ENCODE measurements at regions not wholly inside any gene's neighbourhood (a gene's known extent, or its start where the extent isn't known, plus 50 kb on each side); places are given as distances from the start of the nearest gene placed in this dataset.
A peak's percentile ranks its signal among the peaks of the same experiment; 100 is the strongest.
"Not testable (repeated sequence)": the region's sequence is repeated elsewhere in the genome, so short reads cannot be mapped to it uniquely, and the experiment has no call there.

DNA sequence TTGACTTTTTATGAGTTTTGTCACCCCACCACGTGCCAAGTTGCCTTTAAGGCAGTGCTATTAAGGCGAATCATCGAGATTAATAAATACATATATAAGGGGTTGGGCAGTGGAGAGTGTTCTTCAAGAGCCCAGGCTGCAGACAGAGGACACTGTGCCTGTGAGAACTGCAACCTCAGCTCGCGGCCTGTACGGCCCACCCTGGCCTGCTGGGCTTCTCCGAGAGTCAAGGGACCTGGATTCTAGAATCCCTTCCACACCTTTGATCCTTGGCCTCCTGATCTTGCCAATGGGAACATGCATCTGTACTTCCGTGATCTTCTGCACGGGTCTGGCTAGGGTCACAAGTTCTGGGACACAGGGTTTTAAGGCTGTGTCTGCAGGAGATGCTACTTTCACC, 54.5 kb downstream of the IRX5 start:
- DNase-seq: no peak

- DNase-seq: no peak
Measured at GRCh38 chr16:54985668-54986067, 55.0 kb downstream of the IRX5 start.

DNA sequence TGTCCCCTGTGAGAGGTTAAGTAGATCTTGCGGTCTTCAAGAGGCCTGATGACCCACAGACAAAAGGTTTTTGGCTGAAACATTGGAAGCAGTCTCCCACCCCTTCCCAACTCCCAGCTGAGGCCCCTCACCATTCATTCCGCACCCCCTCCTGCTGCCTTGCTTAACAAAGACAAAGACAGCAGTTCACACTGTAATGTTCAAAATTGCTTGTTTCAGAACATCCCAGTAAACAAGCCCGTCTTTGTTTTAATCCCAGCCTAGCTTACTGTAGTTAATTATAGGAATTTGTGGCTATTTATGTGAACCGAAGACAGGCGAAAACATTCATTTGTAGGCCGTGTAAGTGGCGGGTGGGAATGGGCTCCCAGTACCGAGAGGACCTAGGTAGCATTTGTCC, 55.7 kb downstream of the IRX5 start:
- DNase-seq: peak in 14 of 51 donors; percentile 4 to 47 (median 18)

- DNase-seq: peak in 41 of 51 donors; percentile 4 to 81 (median 46)
Measured at GRCh38 chr16:54987081-54987480, 56.4 kb downstream of the IRX5 start.

DNA sequence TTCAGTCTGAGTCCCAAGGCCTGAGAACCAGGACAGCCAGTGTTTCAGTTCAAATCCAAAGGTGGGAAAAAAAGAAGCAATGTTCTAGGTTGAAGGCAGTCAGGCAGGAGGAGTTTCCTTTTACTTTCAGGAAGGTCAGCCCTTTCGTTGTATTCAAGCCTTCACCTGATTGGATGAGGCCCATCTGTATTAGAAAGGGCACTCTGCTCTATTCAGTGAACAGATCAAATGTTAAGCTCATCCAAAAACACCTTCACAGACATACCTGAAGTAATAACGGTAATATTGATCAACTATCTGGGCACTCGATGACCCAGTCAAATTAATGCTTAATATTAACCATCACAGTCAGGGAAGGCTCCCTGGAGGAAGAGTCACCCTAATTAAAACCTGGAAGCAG, 60.9 kb downstream of the IRX5 start:
- DNase-seq: no peak

DNA sequence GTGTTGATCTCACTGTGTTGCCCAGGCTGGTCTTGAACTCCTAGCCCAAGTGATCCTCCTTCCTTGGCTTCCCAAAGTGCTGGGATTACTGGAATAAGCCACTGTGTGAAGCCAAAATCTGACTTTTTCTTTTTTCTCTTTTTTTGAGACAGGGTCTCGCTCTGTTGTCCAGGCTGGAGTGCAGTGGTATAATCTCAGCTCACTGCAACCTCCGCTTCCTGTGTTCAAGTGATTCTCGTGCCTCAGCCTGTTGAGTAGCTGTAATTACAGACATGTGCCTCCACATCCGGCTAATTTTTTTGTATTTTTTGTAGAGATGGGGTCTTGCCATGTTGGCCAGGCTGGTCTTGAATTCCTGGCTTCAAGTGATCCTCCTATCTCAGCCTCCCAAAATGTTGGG, 61.3 kb downstream of the IRX5 start:
- not testable (repeated sequence) for DNase-seq

GRCh38 chr16:54993106-54993895, 62.6 kb downstream of the IRX5 start:
- no peak for DNase-seq

- DNase-seq: no peak
Measured at GRCh38 chr16:54996186-54996585, 65.5 kb downstream of the IRX5 start.

DNA sequence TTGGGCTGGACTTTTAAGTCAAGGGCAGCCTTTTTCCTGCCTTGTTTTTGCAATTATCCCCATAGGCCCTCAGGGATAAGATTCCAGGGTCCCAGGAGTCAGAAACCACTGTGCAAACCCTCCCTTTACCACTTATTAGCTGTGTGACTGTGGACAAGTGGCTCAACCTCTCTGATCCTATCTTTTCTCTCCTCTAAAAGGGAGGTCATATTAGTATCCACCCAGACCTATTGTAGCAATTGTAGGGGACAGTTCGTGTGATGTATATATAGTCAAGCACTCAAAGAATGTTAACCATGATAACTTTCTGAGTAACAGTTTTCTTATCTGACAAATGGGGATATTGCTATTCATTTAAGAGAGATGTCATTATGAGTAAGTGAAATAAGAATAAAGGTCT, 68.2 kb downstream of the IRX5 start:
- no peak for DNase-seq

GRCh38 chr16:54999481-54999880, 68.8 kb downstream of the IRX5 start:
- no peak for DNase-seq

GRCh38 chr16:55000595-55000994, 69.9 kb downstream of the IRX5 start:
- no peak for DNase-seq

DNA sequence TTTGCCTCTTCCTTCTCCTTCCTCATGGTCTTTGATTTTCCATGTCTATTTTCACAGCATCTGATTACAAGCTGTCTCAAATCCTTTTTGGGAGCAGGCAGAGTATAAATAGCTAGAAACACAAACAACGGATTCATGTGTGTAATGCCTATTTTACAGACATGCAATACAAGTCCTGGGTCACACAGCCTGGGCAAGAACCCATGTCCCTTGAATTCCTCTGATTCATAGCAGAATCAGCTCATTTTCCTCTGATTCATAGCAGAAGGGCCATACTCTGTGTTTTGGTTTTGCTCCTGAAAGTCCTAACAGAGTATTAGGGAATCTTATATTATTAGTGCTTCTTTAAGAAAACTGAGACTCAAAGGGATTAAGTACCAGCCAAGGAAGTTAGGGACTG, 71.3 kb downstream of the IRX5 start:
- no peak for DNase-seq

- DNase-seq: no peak
Measured at GRCh38 chr16:55002419-55002818, 71.8 kb downstream of the IRX5 start.

DNA sequence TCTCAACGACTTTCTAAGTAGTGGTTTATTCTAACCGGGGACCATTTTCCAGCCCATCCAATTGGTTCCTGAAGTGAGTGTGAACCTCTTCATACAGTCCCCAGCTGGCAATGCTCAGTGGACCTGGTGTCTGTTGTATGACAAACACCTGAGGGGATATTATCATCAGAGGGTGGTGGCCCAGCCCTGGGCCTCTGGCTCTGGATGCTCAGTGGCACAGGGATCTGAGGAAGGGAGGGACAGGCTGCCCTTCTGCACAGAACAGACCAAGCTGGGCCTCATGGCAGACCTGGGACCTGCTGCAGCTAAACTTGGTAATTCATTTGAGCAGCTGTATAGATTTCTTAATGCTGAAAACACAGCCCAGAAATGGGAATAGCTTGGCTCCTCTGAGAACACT, 72.6 kb downstream of the IRX5 start:
- DNase-seq: no peak

DNA sequence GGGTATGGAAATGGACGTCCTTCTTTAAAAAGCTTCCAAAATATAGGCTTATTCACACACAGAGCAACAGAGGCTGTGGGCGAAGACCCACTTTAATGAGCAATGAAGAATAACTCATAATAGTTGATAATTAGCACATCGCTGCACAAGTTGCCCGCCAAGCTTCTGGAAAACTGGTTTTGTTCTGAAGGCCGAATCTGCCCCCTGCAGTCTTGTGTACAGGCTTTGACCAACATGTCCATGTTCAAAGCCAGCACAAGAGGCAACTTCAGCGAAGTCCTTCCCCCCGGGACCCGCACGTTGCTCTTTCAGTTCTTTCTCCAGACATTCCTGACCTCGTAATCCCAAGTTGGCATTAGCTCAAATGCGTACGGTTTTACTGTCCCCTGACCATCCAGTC, 73.3 kb downstream of the IRX5 start:
- peak in 12 of 51 donors; percentile 10 to 54 (median 16) for DNase-seq

DNA sequence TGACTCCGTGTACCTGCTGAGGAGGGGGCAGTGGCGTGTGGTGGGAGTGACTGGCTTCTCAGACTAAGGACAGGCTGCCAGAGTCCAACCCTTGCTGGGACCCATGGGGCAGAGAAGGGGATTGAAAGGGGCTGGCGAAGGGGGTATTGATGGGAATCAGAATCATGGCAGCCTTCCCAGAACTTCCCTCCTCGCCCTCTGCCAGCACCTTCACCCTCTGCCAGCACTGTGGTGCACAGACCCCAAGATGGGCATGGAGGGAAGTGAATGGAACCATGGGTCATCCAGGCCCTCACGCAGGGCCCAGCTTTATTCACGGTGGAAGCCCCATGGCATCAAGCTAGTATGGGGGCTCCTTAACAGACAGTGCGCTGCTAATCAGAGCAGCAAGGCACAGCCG, 76.8 kb downstream of the IRX5 start:
- no peak for DNase-seq

DNA sequence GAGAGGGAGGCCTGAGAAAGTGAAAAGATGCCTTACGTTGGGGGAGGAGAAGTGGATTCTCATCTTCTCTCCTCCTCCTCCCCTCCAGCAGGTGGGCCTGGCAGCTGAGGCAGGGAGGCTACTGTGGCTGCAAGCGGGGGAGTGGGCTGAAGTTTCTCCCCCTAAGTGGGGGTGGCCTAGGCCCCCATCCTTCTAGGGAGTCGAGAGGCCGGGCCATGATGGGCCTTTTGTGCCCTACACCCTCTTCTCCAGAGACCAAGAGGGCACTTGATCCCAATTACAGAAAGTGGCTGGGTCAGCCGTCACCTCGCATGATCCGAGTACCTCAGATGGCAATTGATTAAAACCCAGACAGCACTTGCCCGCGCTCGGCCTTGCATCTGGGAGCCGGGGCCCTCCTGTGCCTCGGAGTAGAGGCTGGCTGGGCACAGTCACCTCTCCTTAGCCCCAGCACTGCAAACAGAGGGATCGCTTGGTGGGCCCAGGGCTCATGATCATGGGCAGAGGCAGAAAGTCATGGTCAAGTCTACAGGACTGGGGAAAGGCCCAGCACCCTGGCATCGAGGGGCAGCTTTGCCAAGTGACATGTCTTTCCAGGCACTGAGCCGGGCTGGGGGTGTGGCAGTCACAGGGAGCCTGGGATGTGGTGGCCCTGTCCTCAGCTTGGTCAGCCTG, 78.3 kb downstream of the IRX5 start:
- DNase-seq: no peak

- no peak for DNase-seq
Measured at GRCh38 chr16:55009581-55009980, 78.9 kb downstream of the IRX5 start.

- DNase-seq: no peak
Measured at GRCh38 chr16:55010492-55011160, 80.0 kb downstream of the IRX5 start.

DNA sequence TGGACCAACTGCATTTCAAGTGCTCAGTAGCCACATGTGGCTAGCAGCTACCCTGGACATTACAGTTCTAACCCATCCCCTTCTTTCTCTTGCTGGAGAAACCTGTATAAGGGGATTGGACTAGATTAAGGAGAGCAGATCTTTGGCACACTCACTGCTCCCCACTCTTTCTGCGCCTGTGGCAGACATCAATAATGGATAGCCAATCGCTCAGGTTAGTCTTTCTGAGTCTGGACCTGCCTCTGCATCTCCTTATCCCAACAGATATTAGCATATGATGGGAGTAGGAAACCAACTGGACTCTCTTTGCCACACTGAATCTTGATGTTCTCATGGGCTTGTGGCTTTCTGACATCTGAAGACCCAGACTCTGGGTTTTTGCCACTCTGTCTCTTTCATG, 81.7 kb downstream of the IRX5 start:
- DNase-seq: no peak

DNA sequence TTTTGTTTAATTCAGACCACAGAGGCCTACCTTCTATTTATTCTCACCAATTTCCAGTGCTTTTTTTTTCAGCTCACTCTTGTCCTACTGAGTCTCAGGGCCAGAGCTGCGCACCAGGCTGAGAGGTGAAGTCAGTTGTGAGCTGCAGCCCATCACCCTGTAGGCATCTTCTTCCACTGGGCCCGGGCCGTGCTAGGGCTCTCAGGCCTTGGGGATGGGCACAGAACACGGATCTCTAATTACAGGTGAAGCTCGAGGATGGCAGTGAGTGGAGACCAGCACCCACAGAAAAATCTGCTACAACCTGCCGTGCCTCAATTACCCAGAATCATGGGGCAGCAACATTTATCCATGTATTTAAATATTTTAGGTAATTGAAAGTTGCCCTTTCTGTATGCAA, 82.1 kb downstream of the IRX5 start:
- no peak for DNase-seq

- DNase-seq: no peak
Measured at GRCh38 chr16:55014022-55014421, 83.4 kb downstream of the IRX5 start.

Measured in hypothalamus (tissue), 51 donors.